ENCODE measurements at regions not wholly inside any gene's neighbourhood (a gene's known extent, or its start where the extent isn't known, plus 50 kb on each side); places are given as distances from the start of the nearest gene placed in this dataset.

DNA sequence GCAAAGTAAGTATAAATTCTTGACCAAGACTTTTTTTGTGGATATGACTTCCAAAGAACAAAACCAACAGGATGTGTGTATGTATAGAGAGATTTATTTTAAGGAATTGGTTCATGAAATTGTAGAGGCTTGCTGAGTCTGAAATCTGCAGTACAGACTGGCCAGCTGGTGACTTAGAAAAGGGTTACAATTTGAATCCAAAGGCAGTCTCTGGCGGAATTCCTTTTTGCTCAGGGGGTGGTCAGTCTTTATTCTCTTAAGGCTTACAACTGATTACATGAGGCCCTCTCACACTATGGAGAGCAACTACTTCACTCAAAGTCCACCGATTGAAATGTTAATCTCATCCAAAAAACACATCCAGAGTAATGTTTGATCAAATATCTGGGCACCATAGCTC is 100.1 kb upstream of the IMMP2L start:
- TF ChIP-seq, protein P1, sequence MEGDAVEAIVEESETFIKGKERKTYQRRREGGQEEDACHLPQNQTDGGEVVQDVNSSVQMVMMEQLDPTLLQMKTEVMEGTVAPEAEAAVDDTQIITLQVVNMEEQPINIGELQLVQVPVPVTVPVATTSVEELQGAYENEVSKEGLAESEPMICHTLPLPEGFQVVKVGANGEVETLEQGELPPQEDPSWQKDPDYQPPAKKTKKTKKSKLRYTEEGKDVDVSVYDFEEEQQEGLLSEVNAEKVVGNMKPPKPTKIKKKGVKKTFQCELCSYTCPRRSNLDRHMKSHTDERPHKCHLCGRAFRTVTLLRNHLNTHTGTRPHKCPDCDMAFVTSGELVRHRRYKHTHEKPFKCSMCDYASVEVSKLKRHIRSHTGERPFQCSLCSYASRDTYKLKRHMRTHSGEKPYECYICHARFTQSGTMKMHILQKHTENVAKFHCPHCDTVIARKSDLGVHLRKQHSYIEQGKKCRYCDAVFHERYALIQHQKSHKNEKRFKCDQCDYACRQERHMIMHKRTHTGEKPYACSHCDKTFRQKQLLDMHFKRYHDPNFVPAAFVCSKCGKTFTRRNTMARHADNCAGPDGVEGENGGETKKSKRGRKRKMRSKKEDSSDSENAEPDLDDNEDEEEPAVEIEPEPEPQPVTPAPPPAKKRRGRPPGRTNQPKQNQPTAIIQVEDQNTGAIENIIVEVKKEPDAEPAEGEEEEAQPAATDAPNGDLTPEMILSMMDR (conservative IDR thresholded peaks at IDR 0.05; ENCODE audit: low read length), result no peak
- H3K4me3 ChIP-seq (ENCODE audit: low read length), result no peak overlapping the region
- DNase-seq (ENCODE audit: low read depth), result no peak

DNA sequence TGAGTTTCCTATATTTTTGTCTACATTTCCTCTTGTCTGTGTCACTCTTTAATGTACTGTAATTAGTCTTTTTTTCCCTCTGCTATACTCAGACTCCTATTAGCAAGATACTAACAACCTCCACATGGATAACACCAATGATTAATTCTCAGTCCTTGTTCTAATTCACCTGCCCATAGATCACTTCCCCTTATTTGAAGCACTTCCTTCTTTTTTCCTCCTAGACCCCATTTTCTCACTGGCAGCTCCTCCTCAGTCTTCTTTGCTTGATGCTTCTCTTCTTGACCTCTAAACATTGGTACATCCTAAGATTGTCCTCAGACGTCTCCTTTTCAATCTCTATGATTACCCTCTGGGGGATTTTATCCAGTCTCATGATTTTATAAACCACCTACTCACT is 98.2 kb upstream of the IMMP2L start:
- no peak for DNase-seq (ENCODE audit: low read depth)
- no peak overlapping the region for H3K4me3 ChIP-seq (ENCODE audit: low read length)
- TF ChIP-seq, protein P1 (conservative IDR thresholded peaks at IDR 0.05; ENCODE audit: low read length), result no peak

DNA sequence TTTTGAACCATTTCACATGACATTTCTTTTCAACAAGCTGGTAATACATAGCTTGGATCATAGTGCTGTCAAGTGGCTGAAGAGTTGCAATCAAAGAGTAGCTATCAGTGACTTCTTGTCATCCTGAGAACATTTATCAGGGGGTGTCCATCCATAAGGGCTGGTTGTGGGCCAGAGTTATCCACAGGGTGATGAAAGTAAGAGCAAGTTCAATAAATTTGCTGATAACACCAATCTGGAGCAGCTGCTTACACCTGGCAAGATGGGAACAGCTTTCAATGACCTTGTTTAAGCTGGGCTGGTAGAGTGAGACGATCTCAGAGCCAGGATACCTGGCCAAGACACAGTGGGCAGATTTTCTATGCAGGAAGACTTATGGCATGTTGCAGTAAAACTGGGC is 96.3 kb upstream of the IMMP2L start:
- DNase-seq (ENCODE audit: low read depth), result no peak
- TF ChIP-seq, protein P1 (conservative IDR thresholded peaks at IDR 0.05; ENCODE audit: low read length), result no peak
- no peak overlapping the region for H3K4me3 ChIP-seq (ENCODE audit: low read length)

DNA sequence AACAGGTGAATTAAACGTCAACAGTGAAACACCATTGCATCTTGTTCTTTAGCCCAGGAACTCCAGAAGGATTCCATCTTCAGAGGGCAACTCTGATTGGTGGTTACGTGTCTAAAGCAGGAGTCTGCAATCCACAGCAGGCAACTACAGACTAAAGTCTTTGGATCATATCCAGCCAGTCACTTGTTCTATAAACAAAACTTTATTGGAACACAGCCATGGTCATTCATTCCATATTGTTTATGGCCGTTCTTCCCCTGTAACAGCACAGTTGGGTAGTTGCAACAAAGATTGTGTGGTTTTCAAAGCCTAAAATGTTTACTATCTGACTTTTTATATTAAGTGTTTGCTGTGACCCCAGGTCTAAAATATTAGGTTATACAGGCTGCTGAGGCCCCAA is 94.7 kb upstream of the IMMP2L start:
- DNase-seq (ENCODE audit: low read depth), result no peak
- TF ChIP-seq, protein P1 (conservative IDR thresholded peaks at IDR 0.05; ENCODE audit: low read length), result no peak

DNA sequence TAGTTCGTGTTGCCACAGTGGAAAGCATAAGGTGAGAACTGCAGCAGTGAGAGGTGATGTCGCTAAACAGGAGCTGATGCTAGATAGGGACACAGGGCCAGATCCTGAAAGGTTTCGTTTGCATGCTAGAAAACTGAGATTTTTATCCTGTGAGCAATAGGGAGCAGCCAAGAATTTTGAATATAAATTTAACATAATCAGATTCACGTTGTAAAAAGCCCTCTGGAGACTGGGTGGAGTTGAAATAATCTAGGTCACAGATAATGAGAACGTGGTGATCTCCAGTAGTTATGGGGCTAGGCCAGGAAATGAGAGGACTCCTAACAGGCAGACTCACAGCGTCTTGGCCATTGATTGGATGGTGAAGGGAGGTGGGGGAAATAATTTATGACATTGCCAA is 92.1 kb upstream of the IMMP2L start:
- no peak overlapping the region for H3K4me3 ChIP-seq (ENCODE audit: low read length)
- TF ChIP-seq, protein P1 (conservative IDR thresholded peaks at IDR 0.05; ENCODE audit: low read length), result no peak
- DNase-seq (ENCODE audit: low read depth), result no peak

More for the DNA sequence above, 94.7 kb upstream of the IMMP2L start:
- no peak overlapping the region for H3K4me3 ChIP-seq (ENCODE audit: low read length)

DNA sequence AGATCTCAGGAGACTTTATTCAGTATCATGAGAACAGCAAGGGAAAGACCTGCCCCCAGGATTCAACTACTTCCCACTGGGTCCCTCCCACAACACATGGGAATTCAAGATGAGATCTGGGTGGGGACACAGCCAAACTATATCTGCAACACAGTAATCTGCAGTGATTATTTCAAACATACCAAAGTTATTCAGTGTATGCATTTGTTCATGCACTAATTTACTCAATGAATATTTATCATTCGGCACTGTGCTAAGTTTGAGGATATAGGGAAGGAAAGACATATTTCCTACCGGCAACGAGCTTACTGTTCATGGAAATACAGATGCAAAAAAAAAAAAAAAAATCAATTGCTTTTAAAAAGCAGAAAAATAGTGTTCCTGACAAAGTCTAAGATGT is 91.6 kb upstream of the IMMP2L start:
- H3K4me3 ChIP-seq (ENCODE audit: low read length), result no peak overlapping the region
- DNase-seq (ENCODE audit: low read depth), result no peak
- TF ChIP-seq, protein P1 (conservative IDR thresholded peaks at IDR 0.05; ENCODE audit: low read length), result no peak

DNA sequence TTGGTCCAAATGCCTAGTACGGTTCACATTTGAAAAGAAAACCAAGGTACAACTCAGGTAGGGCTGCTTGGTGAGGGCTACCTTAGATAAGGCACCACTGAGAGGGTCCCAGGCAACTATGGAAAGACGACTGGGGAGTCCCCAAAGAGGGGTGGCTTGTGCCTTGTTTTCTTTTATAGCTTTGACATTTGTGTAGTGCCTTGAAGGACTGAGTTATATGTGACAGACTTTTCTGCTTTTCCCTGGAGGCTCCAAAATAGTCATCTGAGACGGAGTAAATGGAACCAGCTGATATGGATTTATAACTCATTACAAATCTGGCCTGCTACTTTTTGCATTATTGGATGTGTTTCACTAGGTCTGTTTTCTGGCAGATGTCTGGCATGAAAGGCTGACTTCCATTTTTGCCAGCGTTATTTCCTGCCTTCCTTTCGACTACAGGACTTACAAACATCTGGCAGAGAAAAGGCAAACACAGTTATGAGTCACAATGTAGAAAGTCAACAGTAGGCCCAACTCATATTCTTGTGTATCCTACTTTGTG is 88.2 kb upstream of the IMMP2L start:
- TF ChIP-seq, protein P1 (conservative IDR thresholded peaks at IDR 0.05; ENCODE audit: low read length), result no peak
- peak; percentile 76 for DNase-seq (ENCODE audit: low read depth)
- H3K4me3 ChIP-seq (ENCODE audit: low read length), result no peak overlapping the region

Measured in AG10803 (cell line).